NCI-H128 (cell line): ENCODE measurements at regions not wholly inside any gene's neighbourhood (a gene's known extent, or its start where the extent isn't known, plus 50 kb on each side); places are given as distances from the start of the nearest gene placed in this dataset.

Experiments used
- DNase-seq: peaks from one replicate; lab custom pipeline; 2025; ENCODE audit not compliant: unreplicated experiment; lab: John Stamatoyannopoulos, UW

GRCh38 chr5:8234179-8234770 is 365.3 kb downstream of the MTRR start:
- DNase-seq: no peak

GRCh38 chr5:8238080-8238479 is 369.1 kb downstream of the MTRR start:
- DNase-seq: no peak

GRCh38 chr5:8239198-8239597 is 370.2 kb downstream of the MTRR start:
- no peak for DNase-seq

GRCh38 chr5:8239646-8240045 is 370.7 kb downstream of the MTRR start:
- no peak for DNase-seq

GRCh38 chr5:8241076-8241475 is 372.1 kb downstream of the MTRR start:
- DNase-seq: no peak

- no peak for DNase-seq
Observed at GRCh38 chr5:8241558-8241957, 372.6 kb downstream of the MTRR start.

- DNase-seq: no peak
Observed at GRCh38 chr5:8247049-8247899, 378.3 kb downstream of the MTRR start.

GRCh38 chr5:8253376-8253775 is 384.4 kb downstream of the MTRR start:
- DNase-seq: no peak

- no peak for DNase-seq
Observed at GRCh38 chr5:8254674-8255073, 385.7 kb downstream of the MTRR start.

GRCh38 chr5:8258801-8259200 is 389.9 kb downstream of the MTRR start:
- DNase-seq: no peak

GRCh38 chr5:8270246-8270645 is 401.3 kb downstream of the MTRR start:
- no peak for DNase-seq

GRCh38 chr5:8280711-8281363 is 411.9 kb downstream of the MTRR start:
- DNase-seq: no peak

GRCh38 chr5:8288334-8288733 is 419.4 kb downstream of the MTRR start:
- DNase-seq: no peak

- DNase-seq: no peak
Observed at GRCh38 chr5:8288897-8289516, 420.1 kb downstream of the MTRR start.

- DNase-seq: no peak
Observed at GRCh38 chr5:8289779-8290178, 420.8 kb downstream of the MTRR start.

- DNase-seq: no peak
Observed at GRCh38 chr5:8290721-8291120, 421.8 kb downstream of the MTRR start.

- no peak for DNase-seq
Observed at GRCh38 chr5:8291641-8292040, 422.7 kb downstream of the MTRR start.

GRCh38 chr5:8295141-8295540 is 426.2 kb downstream of the MTRR start:
- DNase-seq: no peak

GRCh38 chr5:8299716-8300115 is 430.8 kb downstream of the MTRR start:
- no peak for DNase-seq

GRCh38 chr5:8304341-8304740 is 435.4 kb downstream of the MTRR start:
- DNase-seq: no peak

GRCh38 chr5:8306288-8306896 is 437.4 kb downstream of the MTRR start:
- DNase-seq: no peak
